Astrocyte (in vitro differentiated cells and primary cell): ENCODE measurements at regions not wholly inside any gene's neighbourhood (a gene's known extent, or its start where the extent isn't known, plus 50 kb on each side); places are given as distances from the start of the nearest gene placed in this dataset.

Experiments used
- EZH2 ChIP-seq: IDR thresholded peaks from 2 replicates; pipeline ENCODE4 v1.6.1; 2012; ENCODE audit warnings: mild to moderate bottlenecking, low read length, inconsistent platforms; ENCODE audit not compliant: insufficient read depth
- TF ChIP-seq, protein P1 (sequence below): IDR thresholded peaks from 2 replicates; pipeline ENCODE4 v1.5.1; 2011; ENCODE audit warnings: low read depth, mild to moderate bottlenecking, inconsistent platforms, low read length, moderate library complexity; ENCODE audit not compliant: insufficient read depth

DNA sequence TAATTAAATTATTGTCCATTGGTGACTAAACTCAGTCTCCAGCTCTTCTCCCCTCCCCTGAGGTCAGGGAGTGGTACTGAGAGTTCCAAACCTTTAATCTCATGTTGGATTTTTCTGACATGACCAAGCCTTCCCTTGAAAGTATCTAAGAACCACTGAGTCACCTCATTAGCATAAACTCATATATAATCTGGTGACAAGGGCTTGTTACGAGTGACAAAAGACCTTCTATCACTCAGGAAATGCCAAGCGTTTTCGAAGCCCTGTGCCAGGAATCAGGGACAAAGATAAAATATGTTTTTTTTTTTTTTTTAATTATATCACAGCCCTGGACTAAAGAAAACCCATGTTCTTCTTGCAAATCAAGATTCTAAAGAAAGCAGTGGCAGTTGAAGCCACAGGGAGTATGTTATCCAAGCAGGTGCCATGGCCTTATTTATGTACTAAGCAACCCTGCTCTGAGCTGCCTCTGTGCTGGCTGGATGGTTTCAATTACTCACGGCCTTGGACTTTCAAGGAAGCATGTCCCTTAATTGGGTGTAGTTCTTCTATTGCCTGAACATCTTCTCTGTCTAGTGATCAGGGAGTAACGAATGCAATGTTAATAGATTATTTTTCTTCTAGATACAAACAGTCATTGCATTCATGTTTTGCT lies 169.0 kb upstream of the PRKCQ start:
- TF ChIP-seq, protein P1, sequence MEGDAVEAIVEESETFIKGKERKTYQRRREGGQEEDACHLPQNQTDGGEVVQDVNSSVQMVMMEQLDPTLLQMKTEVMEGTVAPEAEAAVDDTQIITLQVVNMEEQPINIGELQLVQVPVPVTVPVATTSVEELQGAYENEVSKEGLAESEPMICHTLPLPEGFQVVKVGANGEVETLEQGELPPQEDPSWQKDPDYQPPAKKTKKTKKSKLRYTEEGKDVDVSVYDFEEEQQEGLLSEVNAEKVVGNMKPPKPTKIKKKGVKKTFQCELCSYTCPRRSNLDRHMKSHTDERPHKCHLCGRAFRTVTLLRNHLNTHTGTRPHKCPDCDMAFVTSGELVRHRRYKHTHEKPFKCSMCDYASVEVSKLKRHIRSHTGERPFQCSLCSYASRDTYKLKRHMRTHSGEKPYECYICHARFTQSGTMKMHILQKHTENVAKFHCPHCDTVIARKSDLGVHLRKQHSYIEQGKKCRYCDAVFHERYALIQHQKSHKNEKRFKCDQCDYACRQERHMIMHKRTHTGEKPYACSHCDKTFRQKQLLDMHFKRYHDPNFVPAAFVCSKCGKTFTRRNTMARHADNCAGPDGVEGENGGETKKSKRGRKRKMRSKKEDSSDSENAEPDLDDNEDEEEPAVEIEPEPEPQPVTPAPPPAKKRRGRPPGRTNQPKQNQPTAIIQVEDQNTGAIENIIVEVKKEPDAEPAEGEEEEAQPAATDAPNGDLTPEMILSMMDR = no peak
- no peak for TF ChIP-seq EZH2
